ENCODE measurements at regions not wholly inside any gene's neighbourhood (a gene's known extent, or its start where the extent isn't known, plus 50 kb on each side); places are given as distances from the start of the nearest gene placed in this dataset.

- no peak for TF ChIP-seq CTCF (optimal IDR thresholded peaks at IDR 0.05 in 1 of 3, IDR thresholded peaks at IDR 0.05 in 1 of 3, conservative IDR thresholded peaks at IDR 0.05 in 1 of 3; ENCODE audit: extremely low read depth in 1 of 3, insufficient read depth in 2 of 3, low read length in 3 of 3)
- no peak for TF ChIP-seq EZH2 (IDR thresholded peaks at IDR 0.05; ENCODE audit: low read length)
Observed at GRCh38 chr2:14285812-14286211, 346.7 kb upstream of the LRATD1 start.
